Natural killer cell treated with Interleukin-12 subunit alpha and Interleukin-12 subunit beta and Interleukin-15 and Interleukin-18, amount 100 ng/mL, for 72 hours (primary cell): ENCODE measurements at regions not wholly inside any gene's neighbourhood (a gene's known extent, or its start where the extent isn't known, plus 50 kb on each side); places are given as distances from the start of the nearest gene placed in this dataset.
A peak's percentile ranks its signal among the peaks of the same experiment; 100 is the strongest.

ENCODE experiments used
- ATAC-seq, 2 donors: fragments of 150-1000 bp; cut with Tn5 transposase in 1 of 2; sonication (Bioruptor Pico), chemical (Tn5 transposase) in 1 of 2; 2 replicates each; pipeline ENCODE4 v1.10.0; 2021
- DNase-seq: peaks from one replicate; pipeline ENCODE4 v3.0.0; 2022; ENCODE audit warnings: low spot score
- H3K27ac Mint-ChIP-seq, 2 donors: 1 replicate in 1 of 2; 2 replicates in 1 of 2; pipeline ENCODE4 v1.8.0; 2022; ENCODE audit warnings: mixed read lengths in 2 of 2, mild to moderate bottlenecking in 1 of 2, moderate library complexity in 1 of 2
- H3K27me3 Mint-ChIP-seq, 2 donors: 1 replicate in 1 of 2; 2 replicates in 1 of 2; pipeline ENCODE4 v1.8.0; 2022; ENCODE audit warnings: mixed read lengths in 2 of 2
- H3K36me3 Mint-ChIP-seq: one replicate; pipeline ENCODE4 v1.8.0; 2022; ENCODE audit warnings: mixed read lengths
- H3K4me1 Mint-ChIP-seq, 2 donors: 1 replicate in 1 of 2; 2 replicates in 1 of 2; pipeline ENCODE4 v1.8.0; 2022; ENCODE audit warnings: low read depth in 2 of 2, mixed read lengths in 2 of 2, mild to moderate bottlenecking in 1 of 2
- H3K4me3 Mint-ChIP-seq: one replicate; pipeline ENCODE4 v1.8.0; 2022; ENCODE audit warnings: mixed read lengths
- H3K9me3 Mint-ChIP-seq: 2 replicates; pipeline ENCODE4 v1.8.0; 2022; ENCODE audit warnings: mixed read lengths

DNA sequence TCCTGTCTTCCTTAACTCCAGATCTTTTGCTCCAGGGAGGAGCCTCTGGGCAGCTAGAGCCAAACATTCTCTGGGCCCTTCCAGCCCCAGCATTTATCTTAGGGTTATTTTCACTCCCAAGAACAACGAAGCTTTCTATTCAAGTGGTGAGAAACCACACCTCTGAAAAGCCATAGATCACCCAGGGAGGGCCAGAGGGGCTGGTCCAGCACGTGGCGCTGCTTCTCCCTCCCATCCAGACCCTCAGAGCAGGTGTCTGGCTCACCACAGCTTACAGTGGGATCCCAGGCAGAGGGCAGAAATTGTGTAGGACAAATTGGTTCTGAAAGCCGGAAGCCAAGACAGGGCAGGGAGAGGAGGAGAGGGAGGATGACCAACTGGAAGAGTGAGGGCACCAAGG lies 74.0 kb upstream of the PKDCC start:
- peaks cover 3% of the 10 kb centered on the region for H3K9me3 Mint-ChIP-seq
- H3K27ac Mint-ChIP-seq = no peak overlapping the region
- DNase-seq (no peak), ATAC-seq (no peak)
- no peak overlapping the region for H3K4me3 Mint-ChIP-seq
- no peaks in the 10 kb centered on the region for H3K4me1 Mint-ChIP-seq
- no peaks in the 10 kb centered on the region for H3K36me3 Mint-ChIP-seq
- H3K27me3 Mint-ChIP-seq = peaks cover 2 to 5% of the 10 kb centered on the region in 2 donors

- Mint-ChIP-seq H3K27ac (no peak overlapping the region), H3K4me1 (no peaks in the 10 kb centered on the region), H3K36me3 (no peaks in the 10 kb centered on the region), H3K27me3 (peaks cover 18% of the 10 kb centered on the region in 2 donors), H3K4me3 (no peak overlapping the region), H3K9me3 (peaks cover 3% of the 10 kb centered on the region)
- no peak for DNase-seq
- no peak for ATAC-seq
Observed at GRCh38 chr2:41981417-41981816, 66.4 kb upstream of the PKDCC start.

DNA sequence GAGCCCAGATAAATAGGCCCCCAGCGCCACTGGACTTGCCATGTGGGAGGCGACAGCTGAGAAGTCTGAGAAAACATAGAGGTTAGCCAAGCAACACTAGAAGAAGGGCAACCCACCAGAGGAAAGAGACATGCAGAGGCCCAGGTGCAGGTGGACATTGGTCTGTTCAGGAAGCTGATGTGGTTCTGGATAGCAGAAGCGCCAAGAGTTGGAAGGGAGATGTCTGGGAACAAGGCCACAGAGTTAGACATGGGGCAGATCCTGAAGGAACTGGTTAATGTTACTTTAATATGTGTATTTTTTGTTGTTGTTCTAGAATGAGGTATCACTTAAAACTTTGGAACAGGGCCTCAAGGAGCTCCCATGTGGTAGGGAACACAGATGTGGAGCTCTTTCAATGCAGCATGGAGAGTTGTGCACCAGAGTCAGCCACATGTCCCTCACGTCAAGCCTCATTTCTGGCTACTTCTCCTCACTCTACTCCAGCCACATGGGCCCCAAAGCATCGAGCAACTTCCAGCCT lies 62.2 kb upstream of the PKDCC start:
- Mint-ChIP-seq H3K4me1 (no peaks in the 10 kb centered on the region), H3K36me3 (no peaks in the 10 kb centered on the region), H3K27ac (no peak overlapping the region), H3K27me3 (peaks cover 29 to 39% of the 10 kb centered on the region in 2 donors), H3K9me3 (no peaks in the 10 kb centered on the region), H3K4me3 (no peak overlapping the region)
- DNase-seq (no peak), ATAC-seq (no peak)

DNA sequence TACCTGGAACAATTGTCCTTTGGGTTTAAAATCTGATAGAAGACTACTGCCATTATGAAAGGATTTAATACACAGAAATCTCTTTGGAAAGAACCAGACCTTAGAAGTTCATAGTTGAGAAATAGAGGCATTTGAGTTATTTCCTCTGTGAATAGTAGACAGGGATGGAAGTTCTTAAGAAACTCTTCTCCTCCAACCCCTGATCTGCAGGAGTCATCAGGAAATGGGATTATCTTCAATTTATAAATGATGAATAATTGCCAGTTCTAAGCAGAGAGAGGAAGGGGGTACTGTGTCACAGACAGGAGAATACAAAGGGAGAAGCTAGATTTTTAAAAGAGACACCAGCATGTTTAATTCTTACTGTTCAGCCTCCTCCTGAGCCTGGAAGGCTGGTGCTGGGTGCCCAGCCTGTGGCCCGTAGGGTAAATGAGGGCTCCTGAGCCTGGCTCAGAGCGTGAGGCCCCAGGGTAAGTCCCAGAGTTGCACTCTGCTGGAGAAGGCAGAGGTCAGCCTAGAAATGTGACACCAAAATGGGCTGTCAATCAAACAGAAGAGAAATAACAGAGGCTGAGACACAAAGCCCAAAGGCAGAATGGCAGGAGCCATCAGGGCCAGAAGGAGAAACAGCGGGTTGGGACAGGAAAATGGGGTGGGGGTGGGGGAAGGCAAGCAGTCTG lies 58.2 kb upstream of the PKDCC start:
- no peaks in the 10 kb centered on the region for H3K9me3 Mint-ChIP-seq
- peaks cover 30 to 42% of the 10 kb centered on the region in 2 donors for H3K27me3 Mint-ChIP-seq
- ATAC-seq (no peak), DNase-seq (no peak)
- H3K4me3 Mint-ChIP-seq = no peak overlapping the region
- no peak overlapping the region for H3K27ac Mint-ChIP-seq
- no peaks in the 10 kb centered on the region for H3K4me1 Mint-ChIP-seq
- no peaks in the 10 kb centered on the region for H3K36me3 Mint-ChIP-seq

GRCh38 chr2:41990245-41990644 lies 57.6 kb upstream of the PKDCC start:
- no peak for ATAC-seq
- Mint-ChIP-seq H3K36me3 (no peaks in the 10 kb centered on the region), H3K4me3 (no peak overlapping the region), H3K9me3 (no peaks in the 10 kb centered on the region), H3K27me3 (peaks cover 32 to 42% of the 10 kb centered on the region in 2 donors), H3K27ac (no peak overlapping the region), H3K4me1 (no peaks in the 10 kb centered on the region)
- no peak for DNase-seq

DNA sequence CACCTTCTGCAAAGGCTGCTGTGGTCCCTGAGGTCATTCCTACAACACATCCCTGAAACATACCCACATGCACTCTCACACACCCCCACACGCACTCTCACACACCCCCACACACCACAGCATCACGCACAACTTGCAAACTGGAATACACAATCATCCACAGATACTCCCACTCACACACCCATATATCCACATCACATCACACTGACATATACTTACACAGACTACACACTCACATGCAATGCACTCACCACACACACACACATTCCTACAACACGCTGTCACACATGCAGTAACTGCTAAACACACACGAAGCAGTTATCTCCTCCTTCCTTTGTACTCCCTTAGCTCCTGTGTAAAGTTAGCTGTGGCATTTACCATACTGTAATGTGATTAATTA lies 57.1 kb upstream of the PKDCC start:
- Mint-ChIP-seq H3K27me3 (peaks cover 32 to 42% of the 10 kb centered on the region in 2 donors), H3K4me1 (no peaks in the 10 kb centered on the region), H3K36me3 (no peaks in the 10 kb centered on the region), H3K9me3 (no peaks in the 10 kb centered on the region), H3K27ac (no peak overlapping the region), H3K4me3 (no peak overlapping the region)
- no peak for ATAC-seq
- no peak for DNase-seq

- Mint-ChIP-seq H3K4me1 (no peaks in the 10 kb centered on the region), H3K9me3 (no peaks in the 10 kb centered on the region), H3K27me3 (peaks cover 28 to 36% of the 10 kb centered on the region in 2 donors), H3K27ac (no peak overlapping the region), H3K4me3 (no peak overlapping the region), H3K36me3 (no peaks in the 10 kb centered on the region)
- DNase-seq = no peak
- ATAC-seq = no peak
Observed at GRCh38 chr2:41992056-41992642, 55.7 kb upstream of the PKDCC start.

DNA sequence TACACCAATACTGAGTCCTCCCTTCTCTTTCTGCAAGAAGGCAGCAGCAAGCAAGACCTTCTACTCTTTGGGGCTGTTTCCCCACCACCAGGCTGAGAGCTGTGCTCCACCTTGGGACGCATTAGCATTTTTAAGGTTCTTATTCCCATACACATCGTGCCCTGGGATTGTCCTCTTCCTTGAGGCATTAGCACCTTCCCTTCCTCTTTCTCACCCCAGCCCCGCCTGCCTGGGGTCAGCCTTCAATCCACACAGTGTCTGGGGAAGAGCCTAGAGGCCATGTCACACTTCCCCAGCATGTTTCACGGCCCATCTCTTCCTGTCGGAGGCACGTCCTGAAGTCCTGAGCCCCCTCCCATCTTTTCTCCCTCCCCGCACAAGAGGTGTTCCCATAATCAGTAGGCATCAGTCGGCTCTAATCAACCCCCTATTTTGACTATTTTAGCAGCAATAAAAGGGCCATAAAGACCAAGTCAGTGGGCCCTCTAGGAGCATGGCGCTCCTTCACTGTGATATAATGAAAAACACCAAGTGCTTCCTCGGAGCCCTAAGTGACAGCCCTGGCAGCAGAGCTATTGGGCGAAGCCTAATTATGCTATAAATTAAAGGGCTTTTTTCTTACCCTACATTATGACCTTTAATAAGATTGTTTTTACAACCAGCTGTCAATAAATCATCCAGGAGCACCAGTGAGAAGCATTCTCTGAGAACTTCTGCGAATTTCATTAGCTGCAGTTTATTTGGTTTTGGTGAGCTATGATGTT lies 55.0 kb upstream of the PKDCC start:
- Mint-ChIP-seq H3K27me3 (peaks cover 28 to 35% of the 10 kb centered on the region in 2 donors), H3K4me3 (no peak overlapping the region), H3K36me3 (no peaks in the 10 kb centered on the region), H3K4me1 (no peaks in the 10 kb centered on the region), H3K27ac (no peak overlapping the region), H3K9me3 (no peaks in the 10 kb centered on the region)
- DNase-seq (no peak), ATAC-seq (no peak)

DNA sequence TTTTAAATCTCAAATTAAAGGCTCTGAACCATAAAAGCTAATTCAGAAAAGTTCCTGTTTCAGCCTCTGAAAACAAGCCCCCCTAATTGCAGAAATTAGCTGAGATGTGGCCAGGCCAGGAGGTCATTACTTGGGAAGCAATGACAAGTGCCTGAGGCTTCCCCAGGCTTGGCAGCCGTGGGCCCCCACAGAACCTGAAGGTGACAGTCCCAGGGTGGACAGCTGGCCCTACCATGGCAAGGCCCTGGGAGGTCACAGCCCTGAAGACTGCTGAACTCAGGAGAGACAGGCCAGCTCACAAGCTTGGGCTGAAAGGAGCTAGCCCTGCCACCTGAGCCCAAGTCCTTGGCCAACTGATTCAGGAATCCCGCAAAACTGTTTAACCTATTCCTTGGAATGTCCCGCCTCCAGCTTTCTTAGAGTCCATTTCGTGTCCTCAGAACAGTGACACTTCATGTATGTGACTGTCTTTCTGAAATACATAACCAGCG lies 54.3 kb upstream of the PKDCC start:
- Mint-ChIP-seq H3K4me3 (no peak overlapping the region), H3K4me1 (no peaks in the 10 kb centered on the region), H3K36me3 (no peaks in the 10 kb centered on the region), H3K27ac (no peak overlapping the region), H3K9me3 (no peaks in the 10 kb centered on the region), H3K27me3 (peaks cover 30 to 33% of the 10 kb centered on the region in 2 donors)
- no peak for DNase-seq
- no peak for ATAC-seq

DNA sequence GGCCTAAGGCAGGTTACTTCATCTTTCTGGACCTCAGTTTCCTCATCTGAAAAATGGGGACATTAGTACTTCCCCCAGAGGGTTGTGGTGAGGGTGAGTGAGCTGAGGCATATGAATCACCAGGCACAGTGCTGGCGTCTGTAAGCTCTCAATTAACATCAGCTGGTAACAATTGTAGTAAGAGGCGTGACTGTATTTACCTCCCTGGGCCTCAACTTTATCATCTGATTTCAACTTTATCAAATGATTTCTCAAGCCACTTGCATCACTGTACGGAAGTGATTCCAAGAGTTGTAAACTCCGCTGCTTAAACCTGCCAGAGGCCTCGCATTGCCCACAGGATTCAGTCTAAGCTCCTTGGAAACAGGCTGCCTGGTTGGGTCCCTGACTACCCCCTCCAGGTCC lies 53.6 kb upstream of the PKDCC start:
- no peak overlapping the region for H3K27ac Mint-ChIP-seq
- no peak overlapping the region for H3K4me3 Mint-ChIP-seq
- ATAC-seq (peak in 1 of 2 donors; percentile 53), DNase-seq (no peak)
- H3K4me1 Mint-ChIP-seq = no peaks in the 10 kb centered on the region
- peaks cover 29 to 31% of the 10 kb centered on the region in 2 donors for H3K27me3 Mint-ChIP-seq
- H3K36me3 Mint-ChIP-seq = no peaks in the 10 kb centered on the region
- H3K9me3 Mint-ChIP-seq = no peaks in the 10 kb centered on the region

- ATAC-seq (peak in 1 of 2 donors; percentile 55), DNase-seq (no peak)
- Mint-ChIP-seq H3K27ac (no peak overlapping the region), H3K9me3 (no peaks in the 10 kb centered on the region), H3K36me3 (no peaks in the 10 kb centered on the region), H3K27me3 (peaks cover 24 to 27% of the 10 kb centered on the region in 2 donors), H3K4me3 (no peak overlapping the region), H3K4me1 (no peaks in the 10 kb centered on the region)
Observed at GRCh38 chr2:41994661-41995060, 53.2 kb upstream of the PKDCC start.

GRCh38 chr2:41997561-41997960 lies 50.3 kb upstream of the PKDCC start:
- H3K27me3 Mint-ChIP-seq = peaks cover 20 to 22% of the 10 kb centered on the region in 2 donors
- H3K27ac Mint-ChIP-seq = no peak overlapping the region
- no peak overlapping the region for H3K4me3 Mint-ChIP-seq
- DNase-seq = no peak
- H3K4me1 Mint-ChIP-seq = no peaks in the 10 kb centered on the region
- no peaks in the 10 kb centered on the region for H3K9me3 Mint-ChIP-seq
- no peak for ATAC-seq
- H3K36me3 Mint-ChIP-seq = no peaks in the 10 kb centered on the region
